Tibial artery (tissue), 4 donors: ENCODE measurements at regions not wholly inside any gene's neighbourhood (a gene's known extent, or its start where the extent isn't known, plus 50 kb on each side); places are given as distances from the start of the nearest gene placed in this dataset.

ENCODE experiments used
- DNase-seq, 2 donors: peaks; one replicate each; pipeline ENCODE4 v3.0.0-alpha.2; 2019
- H3K27ac ChIP-seq, 2 donors: fragments of 200-600 bp; sonication (generic) in 1 of 2; 1 replicate in 1 of 2; 2 replicates in 1 of 2; pipeline ENCODE4 v1.5.1; 2018 to 2019; ENCODE audit warnings: mild to moderate bottlenecking in 1 of 2
- H3K27me3 ChIP-seq, 2 donors: fragments of 200-600 bp; sonication (generic) in 1 of 2; one replicate each; pipeline versions ENCODE4 v1.5.1 to v1.6.0; 2016 to 2019
- H3K36me3 ChIP-seq, 3 donors: fragments of 200-600 bp; sonication (generic) in 2 of 3; one replicate each; pipeline ENCODE4 v1.5.1; 2016 to 2019; ENCODE audit warnings: mild to moderate bottlenecking in 2 of 3
- H3K4me1 ChIP-seq, 4 donors: fragments of 200-600 bp; sonication (generic) in 2 of 4; 1 replicate in 3 of 4; 2 replicates in 1 of 4; pipeline ENCODE4 v1.5.1; 2016 to 2019
- H3K4me3 ChIP-seq, 2 donors: fragments of 200-600 bp; sonication (generic) in 1 of 2; 1 replicate in 1 of 2; 2 replicates in 1 of 2; pipeline ENCODE4 v1.5.1; 2018 to 2019; ENCODE audit warnings: mild to moderate bottlenecking in 2 of 2
- H3K9me3 ChIP-seq, 3 donors: fragments of 200-600 bp; sonication (generic) in 1 of 3; one replicate each; pipeline ENCODE4 v1.5.1; 2016 to 2019
- intact Hi-C: fragments of 100-400 bp; cut with DNase I; formaldehyde crosslinking; loops from one replicate; pipeline ENCODE4 v1.15.0; 2023; ENCODE audit warnings: low total_unique reads
- TF ChIP-seq, protein P1 (sequence below), 2 experiments: fragments of 200-600 bp in 1 of 2; fragments of 450-650 bp in 1 of 2; IDR thresholded peaks; one replicate each; pipeline ENCODE4 v1.5.1; 2017 to 2019; ENCODE audit warnings: antibody characterized with exemption in 2 of 2, mild to moderate bottlenecking in 1 of 2, moderate library complexity in 1 of 2

DNA sequence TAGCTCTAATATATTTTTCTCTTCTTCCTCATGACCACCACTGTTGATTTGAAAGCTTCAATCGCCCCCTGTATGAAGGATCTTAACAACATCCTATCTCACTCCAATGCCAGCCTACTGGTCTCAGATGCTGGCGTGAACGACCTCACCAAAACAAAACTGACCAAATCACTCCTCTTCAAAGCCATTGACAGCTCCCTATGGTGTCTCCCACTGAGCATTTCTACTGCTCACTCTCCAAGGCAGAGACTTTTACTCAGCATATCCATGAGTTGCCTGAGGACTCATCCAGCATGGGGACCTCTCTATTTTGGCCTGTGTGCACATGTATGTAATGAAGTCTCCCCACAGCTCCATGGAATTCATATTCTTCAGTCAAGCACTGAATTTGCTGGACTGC lies 520.4 kb downstream of the TFAP2B start:
- H3K27ac ChIP-seq = no peak overlapping the region
- no peak overlapping the region for H3K4me3 ChIP-seq
- H3K4me1 ChIP-seq = no peaks in the 10 kb centered on the region
- intact Hi-C loops = no loop called here
- no peak for DNase-seq
- TF ChIP-seq, protein P1, sequence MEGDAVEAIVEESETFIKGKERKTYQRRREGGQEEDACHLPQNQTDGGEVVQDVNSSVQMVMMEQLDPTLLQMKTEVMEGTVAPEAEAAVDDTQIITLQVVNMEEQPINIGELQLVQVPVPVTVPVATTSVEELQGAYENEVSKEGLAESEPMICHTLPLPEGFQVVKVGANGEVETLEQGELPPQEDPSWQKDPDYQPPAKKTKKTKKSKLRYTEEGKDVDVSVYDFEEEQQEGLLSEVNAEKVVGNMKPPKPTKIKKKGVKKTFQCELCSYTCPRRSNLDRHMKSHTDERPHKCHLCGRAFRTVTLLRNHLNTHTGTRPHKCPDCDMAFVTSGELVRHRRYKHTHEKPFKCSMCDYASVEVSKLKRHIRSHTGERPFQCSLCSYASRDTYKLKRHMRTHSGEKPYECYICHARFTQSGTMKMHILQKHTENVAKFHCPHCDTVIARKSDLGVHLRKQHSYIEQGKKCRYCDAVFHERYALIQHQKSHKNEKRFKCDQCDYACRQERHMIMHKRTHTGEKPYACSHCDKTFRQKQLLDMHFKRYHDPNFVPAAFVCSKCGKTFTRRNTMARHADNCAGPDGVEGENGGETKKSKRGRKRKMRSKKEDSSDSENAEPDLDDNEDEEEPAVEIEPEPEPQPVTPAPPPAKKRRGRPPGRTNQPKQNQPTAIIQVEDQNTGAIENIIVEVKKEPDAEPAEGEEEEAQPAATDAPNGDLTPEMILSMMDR (IDR thresholded peaks at IDR 0.05) = no peak
- H3K27me3 ChIP-seq = no peaks in the 10 kb centered on the region
- H3K9me3 ChIP-seq = no peaks in the 10 kb centered on the region
- H3K36me3 ChIP-seq = no peaks in the 10 kb centered on the region

DNA sequence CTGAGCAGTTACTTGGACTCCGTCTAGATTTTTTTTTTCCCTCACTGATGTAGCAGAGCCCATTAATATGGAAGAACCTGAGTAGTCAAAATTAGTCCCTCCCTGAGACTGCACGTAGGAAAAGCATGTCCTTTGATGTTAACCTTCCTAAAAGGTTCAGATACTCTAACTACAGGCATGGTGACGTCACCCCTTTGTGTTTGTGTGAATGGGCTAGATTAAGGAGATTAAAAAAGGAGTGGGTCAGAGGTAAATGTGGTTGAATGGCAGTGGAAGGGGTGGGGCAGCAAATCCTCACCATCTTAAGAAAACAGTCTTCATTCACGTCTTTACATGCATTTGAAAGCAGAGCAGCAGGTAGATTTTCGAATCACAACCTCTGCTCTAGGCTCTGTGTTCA lies 521.1 kb downstream of the TFAP2B start:
- Histone ChIP-seq H3K27ac (no peak overlapping the region), H3K9me3 (no peaks in the 10 kb centered on the region), H3K4me3 (no peak overlapping the region), H3K36me3 (no peaks in the 10 kb centered on the region), H3K27me3 (no peaks in the 10 kb centered on the region), H3K4me1 (no peaks in the 10 kb centered on the region)
- intact Hi-C loops = no loop called here
- no peak for DNase-seq
- TF ChIP-seq, protein P1 (IDR thresholded peaks at IDR 0.05) = no peak

DNA sequence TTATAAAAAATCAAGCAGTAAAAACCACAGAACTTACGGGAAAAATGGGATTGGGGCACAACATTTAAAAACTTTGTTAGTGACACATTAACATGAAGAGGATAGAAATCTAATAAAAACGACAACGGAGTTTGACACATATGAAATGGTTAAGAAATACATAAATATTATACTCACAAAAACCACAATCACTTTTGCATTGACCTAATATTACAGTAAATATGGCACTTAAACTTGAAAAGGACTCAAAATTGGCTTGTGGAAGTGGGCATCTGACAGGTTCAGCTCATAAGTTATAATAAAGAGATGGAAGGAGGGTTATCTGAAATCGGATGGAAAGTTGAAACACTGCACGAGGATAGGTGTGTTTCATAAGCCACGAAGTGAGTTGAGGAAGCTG lies 523.7 kb downstream of the TFAP2B start:
- Histone ChIP-seq H3K4me1 (no peaks in the 10 kb centered on the region), H3K4me3 (no peak overlapping the region), H3K27ac (no peak overlapping the region), H3K27me3 (no peaks in the 10 kb centered on the region), H3K9me3 (peaks cover 0 to 5% (median 0%) of the 10 kb centered on the region in 3 donors), H3K36me3 (no peaks in the 10 kb centered on the region)
- TF ChIP-seq, protein P1 (IDR thresholded peaks at IDR 0.05) = no peak
- no peak for DNase-seq
- intact Hi-C loops = no loop called here

DNA sequence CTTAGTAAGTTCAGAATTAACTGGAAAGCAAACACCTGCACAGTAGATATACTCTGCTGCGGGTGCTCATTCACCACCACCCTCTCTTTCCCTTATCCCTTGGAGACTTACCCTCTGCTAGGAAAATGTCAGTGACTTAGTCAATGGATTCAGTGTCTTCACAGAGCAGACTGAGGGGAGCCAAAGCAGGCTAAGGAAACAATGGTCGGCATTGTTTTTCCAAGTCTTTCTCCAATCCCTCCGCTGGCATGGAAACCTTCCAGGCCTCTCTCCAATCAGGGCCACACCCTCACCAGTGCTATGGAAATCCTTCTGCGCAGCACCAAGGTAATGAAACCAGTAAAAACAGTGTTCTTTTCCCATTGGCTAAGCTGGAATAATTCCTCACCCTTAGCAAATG lies 531.2 kb downstream of the TFAP2B start:
- Histone ChIP-seq H3K9me3 (peaks cover 0 to 5% (median 0%) of the 10 kb centered on the region in 3 donors), H3K4me1 (no peaks in the 10 kb centered on the region), H3K27me3 (no peaks in the 10 kb centered on the region), H3K27ac (no peak overlapping the region), H3K36me3 (no peaks in the 10 kb centered on the region), H3K4me3 (no peak overlapping the region)
- intact Hi-C loops = no loop called here
- no peak for DNase-seq
- TF ChIP-seq, protein P1 (IDR thresholded peaks at IDR 0.05) = no peak

DNA sequence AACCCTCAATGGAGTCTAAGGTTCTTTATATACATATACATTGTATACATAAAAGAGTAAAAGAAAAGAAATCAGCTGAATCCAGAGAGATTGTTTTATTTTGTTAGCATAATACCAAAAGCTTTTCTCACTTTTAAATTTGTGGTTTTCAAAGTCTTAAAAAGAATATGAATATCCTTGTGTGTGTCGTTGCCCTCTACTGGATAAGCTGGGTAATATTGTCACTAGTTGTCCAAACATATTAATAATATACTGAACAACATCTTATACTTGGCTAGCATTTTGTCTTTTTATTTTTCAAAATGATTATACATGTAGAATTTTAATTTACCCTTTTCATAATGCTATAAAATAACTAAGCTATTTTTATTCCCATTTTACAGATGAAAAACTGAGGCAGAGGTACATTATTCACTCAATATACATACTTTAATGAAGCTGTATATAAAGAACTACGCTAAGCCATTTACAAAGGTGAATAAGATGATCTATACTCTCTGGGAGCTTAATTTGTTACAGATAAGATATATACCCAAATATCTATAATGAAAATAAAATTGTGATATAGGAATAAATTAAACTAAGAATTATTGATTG lies 531.7 kb downstream of the TFAP2B start:
- H3K27ac ChIP-seq = no peak overlapping the region
- TF ChIP-seq, protein P1 (IDR thresholded peaks at IDR 0.05) = no peak
- DNase-seq = no peak
- peaks cover 0 to 5% (median 0%) of the 10 kb centered on the region in 3 donors for H3K9me3 ChIP-seq
- no peak overlapping the region for H3K4me3 ChIP-seq
- intact Hi-C loops = no loop called here
- H3K4me1 ChIP-seq = no peaks in the 10 kb centered on the region
- no peaks in the 10 kb centered on the region for H3K27me3 ChIP-seq
- no peaks in the 10 kb centered on the region for H3K36me3 ChIP-seq
